GM23248 (cell line): ENCODE measurements at regions not wholly inside any gene's neighbourhood (a gene's known extent, or its start where the extent isn't known, plus 50 kb on each side); places are given as distances from the start of the nearest gene placed in this dataset.

Experiments used
- EZH2 ChIP-seq: fragments of 200-600 bp; sonication (generic); IDR thresholded peaks from 2 replicates; pipeline ENCODE4 v1.6.1; 2018; ENCODE audit warnings: antibody characterized with exemption, mild to moderate bottlenecking; ENCODE audit not compliant: insufficient read depth, poor library complexity, severe bottlenecking
- EZH2phosphoT487 ChIP-seq: fragments of 200-600 bp; sonication (generic); IDR thresholded peaks from 2 replicates; pipeline ENCODE4 v1.6.1; 2018; ENCODE audit warnings: antibody characterized with exemption, moderate library complexity, mild to moderate bottlenecking, low read depth; ENCODE audit not compliant: insufficient read depth

- TF ChIP-seq EZH2 (no peak), EZH2phosphoT487 (no peak)
These were observed 196.0 kb downstream of the DIPK2A start for GRCh38 chr3:144167634-144168033.
